ENCODE measurements at regions not wholly inside any gene's neighbourhood (a gene's known extent, or its start where the extent isn't known, plus 50 kb on each side); places are given as distances from the start of the nearest gene placed in this dataset.

GRCh38 chr2:120531863-120532600 is 186.1 kb downstream of the INHBB start:
- ChIA-PET POLR2A (no interaction called here), RAD21 (ENCODE audit: unreplicated experiment) (no interaction called here), CTCF (no interaction called here), SMC1A (ENCODE audit: uncharacterized antibody, unreplicated experiment) (no interaction called here)
- Histone ChIP-seq H2AFZ (ENCODE audit: control insufficient read depth, low read depth, low read length) (no peak overlapping the region), H3K4me3 (no peak overlapping the region), H3K36me3 (ENCODE audit: control insufficient read depth in 2 of 2, insufficient read depth in 2 of 2, low read length in 1 of 2) (no peaks in the 10 kb centered on the region), H3K27me3 (replicated peaks in 1 of 2; ENCODE audit: control insufficient read depth in 2 of 2, insufficient read depth in 2 of 2, low read length in 1 of 2) (peaks cover 0 to 2% of the 10 kb centered on the region in 2 experiments; a peak in 2 of 4 replicates), H3K4me1 (ENCODE audit: control insufficient read depth, insufficient read depth, low read length) (no peaks in the 10 kb centered on the region), H3K9me3 (replicated peaks; ENCODE audit: control insufficient read depth, insufficient read depth, low read length) (no peaks in the 10 kb centered on the region), H3K79me2 (ENCODE audit: control insufficient read depth, insufficient read depth, low read length) (no peaks in the 10 kb centered on the region), H4K20me1 (ENCODE audit: control insufficient read depth, insufficient read depth) (no peaks in the 10 kb centered on the region), H3K4me2 (ENCODE audit: control insufficient read depth, insufficient read depth) (no peak overlapping the region), H3K27ac (ENCODE audit: control insufficient read depth, insufficient read depth) (no peak overlapping the region), H3K9ac (ENCODE audit: control insufficient read depth, insufficient read depth, low read length) (no peak overlapping the region)
- intact Hi-C loops (cut with micrococcal nuclease; ENCODE audit: unreplicated experiment): no loop called here
- no TSS peak for BruUV-seq (replicated peaks)
- ATAC-seq: no peak
- FAIRE-seq: no peak
- DNase-seq (ENCODE audit: low read depth, low spot score): no peak
- WGBS (ENCODE audit: insufficient coverage, insufficient replicate concordance, low lambda C conversion rate, missing lambda C conversion rate): 7% methylated on average over 4 of the region's 4 CpGs
- in situ Hi-C loops (cut with MboI): no loop called here
- no peak for TF ChIP-seq BRCA1 (IDR thresholded peaks at IDR 0.05; ENCODE audit: low read depth, low read length)
- no peak for TF ChIP-seq CEBPZ (IDR thresholded peaks at IDR 0.05; ENCODE audit: low read depth, low read length)
- TF ChIP-seq ZBTB40 (IDR thresholded peaks at IDR 0.05; ENCODE audit: borderline replicate concordance): no peak
- no peak for TF ChIP-seq STAT1 (conservative IDR thresholded peaks at IDR 0.05)
- no peak for TF ChIP-seq IKZF2 (IDR thresholded peaks at IDR 0.05)
- no peak for TF ChIP-seq SKIL (IDR thresholded peaks at IDR 0.05; ENCODE audit: low read depth, poor library complexity, severe bottlenecking)
- no peak for TF ChIP-seq HDAC6 (IDR thresholded peaks at IDR 0.05; ENCODE audit: unreplicated experiment)
- no peak for TF ChIP-seq CBX5 (IDR thresholded peaks at IDR 0.05; ENCODE audit: low read depth)

Data from GM12878 (cell line).